ENCODE measurements at regions not wholly inside any gene's neighbourhood (a gene's known extent, or its start where the extent isn't known, plus 50 kb on each side); places are given as distances from the start of the nearest gene placed in this dataset.

GRCh38 chr16:86221085-86221484, 289.2 kb upstream of the FOXF1 start:
- no peak overlapping the region for H3K27ac ChIP-seq (replicated peaks)
- TF ChIP-seq REST (IDR thresholded peaks at IDR 0.05; ENCODE audit: insufficient replicate concordance, low read depth) (no peak), CTCF (IDR thresholded peaks at IDR 0.05; ENCODE audit: insufficient read depth, low read length) (no peak), SPI1 (IDR thresholded peaks at IDR 0.05; ENCODE audit: borderline replicate concordance, low read depth) (no peak), POLR2AphosphoS5 (IDR thresholded peaks at IDR 0.05; ENCODE audit: low read depth) (no peak), GABPA (IDR thresholded peaks at IDR 0.05; ENCODE audit: low read depth) (no peak)
- H3K27me3 ChIP-seq (ENCODE audit: insufficient read depth, poor library complexity, severe bottlenecking), result no peaks in the 10 kb centered on the region
- no peak overlapping the region for H3K4me3 ChIP-seq (replicated peaks; ENCODE audit: insufficient read depth, low read length)
- DNase-seq (ENCODE audit: low read depth in 1 of 2, low spot score in 1 of 2), result no peak

GRCh38 chr16:86222547-86222946, 287.8 kb upstream of the FOXF1 start:
- TF ChIP-seq POLR2AphosphoS5 (IDR thresholded peaks at IDR 0.05; ENCODE audit: low read depth) (no peak), REST (IDR thresholded peaks at IDR 0.05; ENCODE audit: insufficient replicate concordance, low read depth) (no peak), SPI1 (IDR thresholded peaks at IDR 0.05; ENCODE audit: borderline replicate concordance, low read depth) (no peak), CTCF (IDR thresholded peaks at IDR 0.05; ENCODE audit: insufficient read depth, low read length) (no peak)
- Histone ChIP-seq H3K27me3 (ENCODE audit: insufficient read depth, poor library complexity, severe bottlenecking) (no peaks in the 10 kb centered on the region), H3K4me3 (replicated peaks; ENCODE audit: insufficient read depth, low read length) (no peak overlapping the region), H3K27ac (replicated peaks) (no peak overlapping the region)
- DNase-seq (ENCODE audit: low read depth in 1 of 2, low spot score in 1 of 2), result no peak

- H3K27me3 ChIP-seq (ENCODE audit: insufficient read depth, poor library complexity, severe bottlenecking), result no peaks in the 10 kb centered on the region
- TF ChIP-seq REST (IDR thresholded peaks at IDR 0.05; ENCODE audit: insufficient replicate concordance, low read depth) (no peak), POLR2AphosphoS5 (IDR thresholded peaks at IDR 0.05; ENCODE audit: low read depth) (no peak), SPI1 (IDR thresholded peaks at IDR 0.05; ENCODE audit: borderline replicate concordance, low read depth) (no peak), GABPA (IDR thresholded peaks at IDR 0.05; ENCODE audit: low read depth) (no peak), CTCF (IDR thresholded peaks at IDR 0.05; ENCODE audit: insufficient read depth, low read length) (no peak)
- H3K4me3 ChIP-seq (replicated peaks; ENCODE audit: insufficient read depth, low read length), result no peak overlapping the region
- DNase-seq (ENCODE audit: low read depth in 1 of 2, low spot score in 1 of 2), result no peak
- no peak overlapping the region for H3K27ac ChIP-seq (replicated peaks)
These were observed 287.3 kb upstream of the FOXF1 start for GRCh38 chr16:86222965-86223551.

All from HL-60 (cell line).